NCI-H1436 (cell line): ENCODE measurements at regions not wholly inside any gene's neighbourhood (a gene's known extent, or its start where the extent isn't known, plus 50 kb on each side); places are given as distances from the start of the nearest gene placed in this dataset.

Experiments
- DNase-seq: peaks from one replicate; lab custom pipeline; 2025; lab: John Stamatoyannopoulos, UW

GRCh38 chr1:30419831-30420230 lies 303.6 kb downstream of the MATN1 start:
- no peak for DNase-seq

GRCh38 chr1:30418939-30419720 lies 304.3 kb downstream of the MATN1 start:
- no peak for DNase-seq

- DNase-seq: no peak
These were observed 305.1 kb downstream of the MATN1 start for GRCh38 chr1:30418061-30418938.

GRCh38 chr1:30417701-30418046 lies 305.7 kb downstream of the MATN1 start:
- no peak for DNase-seq

- DNase-seq: no peak
These were observed 306.2 kb downstream of the MATN1 start for GRCh38 chr1:30417001-30417700.

GRCh38 chr1:30416221-30416820 lies 307.1 kb downstream of the MATN1 start:
- DNase-seq: no peak

- no peak for DNase-seq
These were observed 308.0 kb downstream of the MATN1 start for GRCh38 chr1:30415171-30415940.

- DNase-seq: no peak
These were observed 308.6 kb downstream of the MATN1 start for GRCh38 chr1:30414851-30415165.

GRCh38 chr1:30414086-30414850 lies 309.1 kb downstream of the MATN1 start:
- no peak for DNase-seq

GRCh38 chr1:30413606-30414005 lies 309.8 kb downstream of the MATN1 start:
- no peak for DNase-seq

- no peak for DNase-seq
These were observed 310.3 kb downstream of the MATN1 start for GRCh38 chr1:30413111-30413440.

GRCh38 chr1:30412241-30413110 lies 310.9 kb downstream of the MATN1 start:
- no peak for DNase-seq

GRCh38 chr1:30411206-30411605 lies 312.2 kb downstream of the MATN1 start:
- DNase-seq: no peak

- no peak for DNase-seq
These were observed 313.1 kb downstream of the MATN1 start for GRCh38 chr1:30410153-30410851.

- DNase-seq: no peak
These were observed 313.8 kb downstream of the MATN1 start for GRCh38 chr1:30409476-30410152.

GRCh38 chr1:30407865-30408580 lies 315.4 kb downstream of the MATN1 start:
- DNase-seq: no peak

- DNase-seq: no peak
These were observed 316.2 kb downstream of the MATN1 start for GRCh38 chr1:30406996-30407864.
